Stomach (tissue), 4 donors: ENCODE measurements at regions not wholly inside any gene's neighbourhood (a gene's known extent, or its start where the extent isn't known, plus 50 kb on each side); places are given as distances from the start of the nearest gene placed in this dataset.

ENCODE experiments used
- CTCF ChIP-seq, 7 experiments: fragments of 450-650 bp in 4 of 7; fragments of 200-600 bp in 3 of 7; sonication (generic) in 3 of 7; IDR thresholded peaks; one replicate each; pipeline ENCODE4 v1.5.1; 2016 to 2019; ENCODE audit warnings: antibody characterized with exemption in 7 of 7, control low read depth in 2 of 7, mild to moderate bottlenecking in 1 of 7
- EP300 ChIP-seq: sonication (generic); formaldehyde crosslinking; IDR thresholded peaks from one replicate; pipeline ENCODE4 v1.6.1; 2017; ENCODE audit warnings: antibody characterized with exemption
- POLR2A ChIP-seq, 4 donors: fragments of 450-650 bp; IDR thresholded peaks; one replicate each; pipeline ENCODE4 v1.6.1; 2016; ENCODE audit warnings: antibody characterized with exemption in 4 of 4, control low read depth in 2 of 4, mild to moderate bottlenecking in 1 of 4, moderate library complexity in 1 of 4
- POLR2AphosphoS5 ChIP-seq, 3 donors: sonication (generic); formaldehyde crosslinking; IDR thresholded peaks; one replicate each; pipeline ENCODE4 v1.6.1; 2016; ENCODE audit warnings: antibody characterized with exemption in 3 of 3

GRCh38 chr16:50967827-50968612 lies 183.1 kb downstream of the SALL1 start:
- TF ChIP-seq EP300 = no peak
- no peak for TF ChIP-seq CTCF (IDR thresholded peaks at IDR 0.05)
- TF ChIP-seq POLR2AphosphoS5 (IDR thresholded peaks at IDR 0.05) = no peak
- no peak for TF ChIP-seq POLR2A (IDR thresholded peaks at IDR 0.05)
